ENCODE measurements at regions not wholly inside any gene's neighbourhood (a gene's known extent, or its start where the extent isn't known, plus 50 kb on each side); places are given as distances from the start of the nearest gene placed in this dataset.
A peak's percentile ranks its signal among the peaks of the same experiment; 100 is the strongest.
"Not testable (repeated sequence)": the region's sequence is repeated elsewhere in the genome, so short reads cannot be mapped to it uniquely, and the experiment has no call there.

DNA sequence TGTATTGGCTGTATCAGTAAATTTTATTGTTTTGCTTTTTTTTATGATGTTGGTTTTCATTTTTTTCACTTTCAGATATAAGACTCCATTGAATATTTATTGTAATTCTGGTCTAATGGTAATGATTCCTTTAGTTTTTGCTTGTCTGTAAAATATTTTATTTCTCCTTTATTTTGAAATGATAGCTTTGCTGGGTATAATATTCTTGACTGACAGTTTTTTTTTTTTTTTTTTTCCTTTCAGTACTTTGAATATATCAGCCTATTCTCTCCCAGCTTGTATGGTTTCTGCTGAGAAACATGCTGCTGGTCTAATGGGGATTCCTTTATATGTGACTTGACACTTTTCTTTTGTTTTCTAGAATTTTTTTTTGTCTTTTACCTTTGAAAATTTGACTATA lies 195.1 kb upstream of the SLC38A2 start:
- peaks cover 29% of the 10 kb centered on the region for H3K9me3 Mint-ChIP-seq (ENCODE audit: unreplicated experiment)
- no TSS peak for BruUV-seq (replicated peaks)
- intact Hi-C loops (cut with micrococcal nuclease), result no loop called here
- H3K36me3 Mint-ChIP-seq (ENCODE audit: insufficient read depth, unreplicated experiment), result peaks cover 7% of the 10 kb centered on the region
- TF ChIP-seq, protein P1, sequence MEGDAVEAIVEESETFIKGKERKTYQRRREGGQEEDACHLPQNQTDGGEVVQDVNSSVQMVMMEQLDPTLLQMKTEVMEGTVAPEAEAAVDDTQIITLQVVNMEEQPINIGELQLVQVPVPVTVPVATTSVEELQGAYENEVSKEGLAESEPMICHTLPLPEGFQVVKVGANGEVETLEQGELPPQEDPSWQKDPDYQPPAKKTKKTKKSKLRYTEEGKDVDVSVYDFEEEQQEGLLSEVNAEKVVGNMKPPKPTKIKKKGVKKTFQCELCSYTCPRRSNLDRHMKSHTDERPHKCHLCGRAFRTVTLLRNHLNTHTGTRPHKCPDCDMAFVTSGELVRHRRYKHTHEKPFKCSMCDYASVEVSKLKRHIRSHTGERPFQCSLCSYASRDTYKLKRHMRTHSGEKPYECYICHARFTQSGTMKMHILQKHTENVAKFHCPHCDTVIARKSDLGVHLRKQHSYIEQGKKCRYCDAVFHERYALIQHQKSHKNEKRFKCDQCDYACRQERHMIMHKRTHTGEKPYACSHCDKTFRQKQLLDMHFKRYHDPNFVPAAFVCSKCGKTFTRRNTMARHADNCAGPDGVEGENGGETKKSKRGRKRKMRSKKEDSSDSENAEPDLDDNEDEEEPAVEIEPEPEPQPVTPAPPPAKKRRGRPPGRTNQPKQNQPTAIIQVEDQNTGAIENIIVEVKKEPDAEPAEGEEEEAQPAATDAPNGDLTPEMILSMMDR (IDR thresholded peaks at IDR 0.05; ENCODE audit: unreplicated experiment), result no peak
- H3K27ac Mint-ChIP-seq (ENCODE audit: low read depth, unreplicated experiment), result no peak overlapping the region
- H3K4me1 Mint-ChIP-seq (ENCODE audit: insufficient read depth, unreplicated experiment), result peaks cover 9% of the 10 kb centered on the region
- DNase-seq (ENCODE audit: unreplicated experiment), result no peak
- H3K4me3 Mint-ChIP-seq (ENCODE audit: unreplicated experiment), result no peak overlapping the region
- no peaks in the 10 kb centered on the region for H3K27me3 Mint-ChIP-seq (ENCODE audit: insufficient read depth, unreplicated experiment)
- ChIA-PET CTCF (interaction anchor here (0.6 to 0.7 kb wide), 2 partner anchors 17 to 508 kb away, joined by 3 read pairs; no protein-coding TSS in a partner anchor), POLR2A (interaction anchor here (0.8 to 1.1 kb wide), 2 partner anchors 9 to 71 kb away, joined by 3 read pairs; no protein-coding TSS in a partner anchor)

DNA sequence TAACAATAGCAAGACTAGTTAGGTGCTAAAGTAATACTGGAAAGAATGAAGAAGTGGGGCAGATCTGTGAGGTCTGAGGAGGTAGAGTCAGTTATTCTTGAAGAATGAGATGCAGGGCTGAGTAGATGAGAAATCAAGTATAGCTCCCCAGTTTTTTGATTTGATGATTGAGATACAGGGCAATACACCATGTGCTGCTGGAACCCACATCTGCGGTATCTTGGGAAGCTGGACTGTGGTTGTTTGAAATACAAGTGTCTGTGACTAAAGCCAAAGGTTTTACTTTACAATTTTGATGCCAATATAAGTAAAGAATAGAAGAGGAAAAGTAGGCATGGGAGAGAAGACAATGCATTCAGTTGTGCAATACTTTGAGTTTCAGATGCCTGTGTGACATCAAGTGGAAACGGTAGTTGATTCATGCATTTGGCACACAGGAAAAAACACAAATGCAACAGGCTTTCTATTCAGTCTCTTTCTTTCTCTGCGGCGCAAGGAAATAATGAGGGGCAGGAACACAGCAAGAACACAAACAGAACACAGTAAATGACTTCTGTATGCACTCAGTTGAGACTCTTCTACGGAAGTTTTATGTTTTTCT lies 190.2 kb upstream of the SLC38A2 start:
- BruUV-seq (replicated peaks), result no TSS peak
- DNase-seq (ENCODE audit: unreplicated experiment), result peak; percentile 95
- POLR2A ChIA-PET, result interaction anchor here (0.6 to 6.5 kb wide), 15 partner anchors 9 to 1270 kb away, joined by 3 to 76 read pairs (median 4); no protein-coding TSS in a partner anchor
- peaks cover 4% of the 10 kb centered on the region for H3K36me3 Mint-ChIP-seq (ENCODE audit: insufficient read depth, unreplicated experiment)
- peak overlapping the region; percentile 69 for H3K27ac Mint-ChIP-seq (ENCODE audit: low read depth, unreplicated experiment)
- peaks cover 22% of the 10 kb centered on the region for H3K9me3 Mint-ChIP-seq (ENCODE audit: unreplicated experiment)
- peak overlapping the region; percentile 26 for H3K4me3 Mint-ChIP-seq (ENCODE audit: unreplicated experiment)
- intact Hi-C loops (cut with micrococcal nuclease), result no loop called here
- TF ChIP-seq, protein P1 (IDR thresholded peaks at IDR 0.05; ENCODE audit: unreplicated experiment), result no peak
- peaks cover 40% of the 10 kb centered on the region for H3K4me1 Mint-ChIP-seq (ENCODE audit: insufficient read depth, unreplicated experiment)
- CTCF ChIA-PET, result interaction anchor here (0.7 to 1.1 kb wide), 2 partner anchors 14 to 52 kb away, joined by 3 read pairs; no protein-coding TSS in a partner anchor
- H3K27me3 Mint-ChIP-seq (ENCODE audit: insufficient read depth, unreplicated experiment), result no peaks in the 10 kb centered on the region

DNA sequence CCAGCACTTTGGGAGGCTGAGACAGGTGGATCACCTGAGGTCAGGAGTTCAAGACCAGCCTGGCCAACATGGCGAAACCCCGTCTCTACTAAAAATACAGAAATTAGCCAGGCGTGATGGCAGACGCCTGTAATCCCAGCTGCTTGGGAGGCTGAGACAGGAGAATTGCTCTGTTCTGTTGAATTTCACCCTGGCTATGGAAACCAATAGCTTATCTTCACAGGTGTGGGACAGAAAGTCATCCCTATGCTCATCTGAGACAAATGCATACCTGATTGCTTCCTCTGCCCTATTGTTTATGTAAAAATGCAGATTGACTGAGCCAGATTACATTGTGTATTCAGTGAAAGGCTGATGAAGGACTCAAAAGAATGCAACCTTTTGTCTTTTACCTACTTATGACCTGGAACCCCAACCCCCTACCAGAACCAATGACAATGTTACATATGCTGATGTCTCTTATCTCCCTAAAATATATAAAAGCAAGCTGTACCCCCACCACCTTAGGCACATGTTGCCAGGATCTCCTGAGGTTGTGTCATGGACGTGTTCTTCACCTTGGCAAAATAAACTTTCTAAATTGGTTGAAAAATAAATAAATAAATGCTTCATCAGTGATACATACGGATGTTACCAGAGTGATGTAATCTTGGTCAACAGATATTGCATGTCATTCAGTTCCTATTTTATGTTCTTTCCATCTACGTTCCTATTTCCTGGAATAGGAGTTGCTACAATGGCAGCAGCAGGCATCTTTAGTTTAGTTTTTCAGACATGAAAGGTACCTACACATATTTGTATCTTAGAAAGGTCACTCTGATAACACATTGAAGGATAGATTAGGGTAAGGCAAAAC lies 189.4 kb upstream of the SLC38A2 start:
- CTCF ChIA-PET, result interaction anchor here (0.6 to 0.7 kb wide), 4 partner anchors 43 to 375 kb away, joined by 3 to 4 read pairs (median 3); no protein-coding TSS in a partner anchor
- POLR2A ChIA-PET, result interaction anchor here (0.7 to 6.5 kb wide), 21 partner anchors 8 to 193 kb away, joined by 3 to 76 read pairs (median 4); no protein-coding TSS in a partner anchor
- H3K4me1 Mint-ChIP-seq (ENCODE audit: insufficient read depth, unreplicated experiment), result peaks cover 46% of the 10 kb centered on the region
- intact Hi-C loops (cut with micrococcal nuclease); H3K36me3 Mint-ChIP-seq (ENCODE audit: insufficient read depth, unreplicated experiment); H3K27me3 Mint-ChIP-seq (ENCODE audit: insufficient read depth, unreplicated experiment): not testable (repeated sequence)
- H3K9me3 Mint-ChIP-seq (ENCODE audit: unreplicated experiment), result peaks cover 19% of the 10 kb centered on the region
- H3K4me3 Mint-ChIP-seq (ENCODE audit: unreplicated experiment), result peak overlapping the region; percentile 26
- DNase-seq (ENCODE audit: unreplicated experiment), result peak; percentile 48
- peak overlapping the region; percentile 69 for H3K27ac Mint-ChIP-seq (ENCODE audit: low read depth, unreplicated experiment)
- BruUV-seq (replicated peaks), result TSS peak; percentile 26

DNA sequence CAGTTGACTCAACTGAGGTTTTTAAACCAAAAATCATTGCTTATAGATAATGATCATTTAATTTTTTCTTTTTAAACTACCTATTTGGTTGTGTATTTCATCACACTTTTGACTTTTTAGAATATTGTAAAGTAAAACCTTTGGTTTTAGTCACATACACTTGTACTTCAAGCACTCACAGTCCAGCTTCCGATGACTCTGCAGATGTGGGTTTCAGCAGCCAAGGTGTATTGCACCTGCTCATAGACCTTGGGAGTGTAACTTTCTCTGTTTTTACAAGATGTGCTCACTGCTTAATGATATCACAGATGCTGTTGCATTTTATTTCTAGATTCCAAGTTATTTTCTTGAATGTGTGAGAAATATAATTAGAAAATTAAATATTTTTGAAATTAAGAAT lies 188.3 kb upstream of the SLC38A2 start:
- DNase-seq (ENCODE audit: unreplicated experiment), result no peak
- BruUV-seq (replicated peaks), result no TSS peak
- intact Hi-C loops (cut with micrococcal nuclease), result no loop called here
- H3K9me3 Mint-ChIP-seq (ENCODE audit: unreplicated experiment), result peaks cover 8% of the 10 kb centered on the region
- H3K4me3 Mint-ChIP-seq (ENCODE audit: unreplicated experiment), result no peak overlapping the region
- H3K27me3 Mint-ChIP-seq (ENCODE audit: insufficient read depth, unreplicated experiment), result no peaks in the 10 kb centered on the region
- ChIA-PET CTCF (interaction anchor here (0.6 to 0.8 kb wide), 5 partner anchors 101 to 363 kb away, joined by 3 to 4 read pairs (median 3); no protein-coding TSS in a partner anchor), POLR2A (interaction anchor here (0.7 to 6.5 kb wide), 19 partner anchors 12 to 294 kb away, joined by 3 to 76 read pairs (median 4); no protein-coding TSS in a partner anchor)
- TF ChIP-seq, protein P1 (IDR thresholded peaks at IDR 0.05; ENCODE audit: unreplicated experiment), result no peak
- peak overlapping the region; percentile 51 for H3K27ac Mint-ChIP-seq (ENCODE audit: low read depth, unreplicated experiment)
- H3K36me3 Mint-ChIP-seq (ENCODE audit: insufficient read depth, unreplicated experiment), result peaks cover 4% of the 10 kb centered on the region
- H3K4me1 Mint-ChIP-seq (ENCODE audit: insufficient read depth, unreplicated experiment), result peaks cover 53% of the 10 kb centered on the region
